ENCODE measurements at regions not wholly inside any gene's neighbourhood (a gene's known extent, or its start where the extent isn't known, plus 50 kb on each side); places are given as distances from the start of the nearest gene placed in this dataset.

DNA sequence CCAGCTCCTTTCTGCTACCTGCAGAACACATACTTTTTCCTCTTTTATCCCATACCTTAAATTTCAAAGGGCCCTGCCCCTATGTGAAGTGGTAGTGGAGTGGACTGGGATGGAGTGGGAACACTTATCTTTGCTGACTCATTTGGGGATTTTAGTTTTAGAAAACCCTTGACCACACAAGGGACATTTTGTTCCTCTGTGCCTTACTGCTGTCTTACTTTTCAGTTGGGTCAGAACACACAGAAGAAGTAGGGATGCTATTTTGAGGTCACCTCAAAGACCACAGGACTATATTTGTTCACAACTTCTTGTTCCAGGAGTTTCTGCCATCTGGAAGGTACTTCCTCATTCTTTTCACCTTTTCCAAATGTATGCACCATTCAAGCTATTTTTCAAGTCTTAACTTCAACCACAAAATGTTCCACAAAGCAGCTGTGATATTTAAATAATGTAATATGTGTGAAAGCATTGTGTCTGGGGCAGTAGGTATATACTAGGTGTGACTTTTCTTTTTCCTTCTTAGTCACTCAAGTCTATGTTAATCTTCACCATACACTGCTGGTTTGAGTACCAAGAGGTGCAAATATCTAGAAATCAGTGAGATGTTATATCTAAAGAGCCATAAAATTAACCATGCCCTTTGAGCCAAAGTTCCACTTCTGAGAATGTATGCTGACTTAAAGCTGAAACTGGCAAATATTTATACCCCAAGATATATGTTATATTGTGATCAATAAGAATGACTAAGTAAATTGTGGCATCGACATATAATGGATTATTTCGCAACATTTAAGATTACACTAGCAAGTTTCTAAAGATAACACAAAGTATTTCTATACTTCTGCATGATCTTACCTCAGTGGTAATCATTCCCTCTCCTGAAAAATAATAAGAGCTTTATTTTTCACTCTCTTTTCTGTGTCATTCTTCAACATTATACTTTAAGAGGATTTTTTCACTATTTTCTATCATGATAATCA, 308.5 kb downstream of the MRPL39 start:
- no peak for TF ChIP-seq EZH2 (IDR thresholded peaks at IDR 0.05)
- no peak for TF ChIP-seq FOXP2 (optimal IDR thresholded peaks at IDR 0.05; ENCODE audit: control extremely low read depth, extremely low read length, insufficient read depth)
- TF ChIP-seq POLR2AphosphoS5 (IDR thresholded peaks at IDR 0.05; ENCODE audit: borderline replicate concordance, low read depth, low read length) = no peak

All from SK-N-MC (cell line).